ENCODE measurements at regions not wholly inside any gene's neighbourhood (a gene's known extent, or its start where the extent isn't known, plus 50 kb on each side); places are given as distances from the start of the nearest gene placed in this dataset.

DNA sequence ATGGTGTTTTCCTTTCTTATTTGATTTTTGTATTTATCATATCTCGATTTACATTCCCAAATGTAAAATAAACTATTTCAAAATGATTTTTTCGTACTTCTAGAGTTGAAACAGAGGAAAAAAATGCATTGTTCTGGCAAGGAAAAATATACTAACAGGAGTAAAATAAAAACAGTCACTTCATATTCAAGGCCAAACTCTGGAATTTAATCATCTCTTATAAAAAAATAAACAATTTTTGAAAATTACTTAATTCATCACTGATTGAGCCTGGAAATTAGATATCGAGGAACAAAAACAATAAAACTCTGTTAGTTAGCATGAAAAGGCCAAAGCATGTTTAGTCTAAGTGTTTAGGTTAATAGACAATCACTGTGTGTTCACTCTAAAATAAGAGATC is 61.1 kb upstream of the PALM2AKAP2 start:
- TF ChIP-seq, protein P1, sequence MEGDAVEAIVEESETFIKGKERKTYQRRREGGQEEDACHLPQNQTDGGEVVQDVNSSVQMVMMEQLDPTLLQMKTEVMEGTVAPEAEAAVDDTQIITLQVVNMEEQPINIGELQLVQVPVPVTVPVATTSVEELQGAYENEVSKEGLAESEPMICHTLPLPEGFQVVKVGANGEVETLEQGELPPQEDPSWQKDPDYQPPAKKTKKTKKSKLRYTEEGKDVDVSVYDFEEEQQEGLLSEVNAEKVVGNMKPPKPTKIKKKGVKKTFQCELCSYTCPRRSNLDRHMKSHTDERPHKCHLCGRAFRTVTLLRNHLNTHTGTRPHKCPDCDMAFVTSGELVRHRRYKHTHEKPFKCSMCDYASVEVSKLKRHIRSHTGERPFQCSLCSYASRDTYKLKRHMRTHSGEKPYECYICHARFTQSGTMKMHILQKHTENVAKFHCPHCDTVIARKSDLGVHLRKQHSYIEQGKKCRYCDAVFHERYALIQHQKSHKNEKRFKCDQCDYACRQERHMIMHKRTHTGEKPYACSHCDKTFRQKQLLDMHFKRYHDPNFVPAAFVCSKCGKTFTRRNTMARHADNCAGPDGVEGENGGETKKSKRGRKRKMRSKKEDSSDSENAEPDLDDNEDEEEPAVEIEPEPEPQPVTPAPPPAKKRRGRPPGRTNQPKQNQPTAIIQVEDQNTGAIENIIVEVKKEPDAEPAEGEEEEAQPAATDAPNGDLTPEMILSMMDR (conservative IDR thresholded peaks at IDR 0.05 in 1 of 2, IDR thresholded peaks at IDR 0.05 in 1 of 2; ENCODE audit: extremely low read depth in 1 of 2, insufficient read depth in 1 of 2, low read depth in 1 of 2, low read length in 2 of 2): no peak
- no peak for TF ChIP-seq EZH2 (IDR thresholded peaks at IDR 0.05; ENCODE audit: borderline replicate concordance, low read length)
